ENCODE measurements at regions not wholly inside any gene's neighbourhood (a gene's known extent, or its start where the extent isn't known, plus 50 kb on each side); places are given as distances from the start of the nearest gene placed in this dataset.

- no peak for TF ChIP-seq CTCF (IDR thresholded peaks at IDR 0.05; ENCODE audit: extremely low read depth, insufficient read depth, missing control alignments)
- in situ Hi-C loops (cut with MboI; ENCODE audit: low pct_unique_long_range_greater_than_20kb, low sequenced_read_pairs, unreplicated experiment) = no loop called here
- no peak for DNase-seq (ENCODE audit: low spot score)
Measured at GRCh38 chr4:130403221-130403620, 1307.3 kb downstream of the C4orf33 start.

- in situ Hi-C loops (cut with MboI; ENCODE audit: low pct_unique_long_range_greater_than_20kb, low sequenced_read_pairs, unreplicated experiment) = no loop called here
- TF ChIP-seq CTCF (IDR thresholded peaks at IDR 0.05; ENCODE audit: extremely low read depth, insufficient read depth, missing control alignments) = no peak
- no peak for DNase-seq (ENCODE audit: low spot score)
Measured at GRCh38 chr4:130416228-130416627, 1320.3 kb downstream of the C4orf33 start.

- DNase-seq (ENCODE audit: low spot score) = no peak
- no peak for TF ChIP-seq CTCF (IDR thresholded peaks at IDR 0.05; ENCODE audit: extremely low read depth, insufficient read depth, missing control alignments)
- in situ Hi-C loops (cut with MboI; ENCODE audit: low pct_unique_long_range_greater_than_20kb, low sequenced_read_pairs, unreplicated experiment) = no loop called here
Measured at GRCh38 chr4:130419211-130419975, 1323.4 kb downstream of the C4orf33 start.

GRCh38 chr4:130422261-130422660 is 1326.3 kb downstream of the C4orf33 start:
- no peak for TF ChIP-seq CTCF (IDR thresholded peaks at IDR 0.05; ENCODE audit: extremely low read depth, insufficient read depth, missing control alignments)
- in situ Hi-C loops (cut with MboI; ENCODE audit: low pct_unique_long_range_greater_than_20kb, low sequenced_read_pairs, unreplicated experiment) = no loop called here
- no peak for DNase-seq (ENCODE audit: low spot score)

GRCh38 chr4:130424211-130424610 is 1328.3 kb downstream of the C4orf33 start:
- no peak for DNase-seq (ENCODE audit: low spot score)
- in situ Hi-C loops (cut with MboI; ENCODE audit: low pct_unique_long_range_greater_than_20kb, low sequenced_read_pairs, unreplicated experiment) = no loop called here
- no peak for TF ChIP-seq CTCF (IDR thresholded peaks at IDR 0.05; ENCODE audit: extremely low read depth, insufficient read depth, missing control alignments)

- in situ Hi-C loops (cut with MboI; ENCODE audit: low pct_unique_long_range_greater_than_20kb, low sequenced_read_pairs, unreplicated experiment) = no loop called here
- no peak for DNase-seq (ENCODE audit: low spot score)
- TF ChIP-seq CTCF (IDR thresholded peaks at IDR 0.05; ENCODE audit: extremely low read depth, insufficient read depth, missing control alignments) = no peak
Measured at GRCh38 chr4:130432289-130432688, 1336.3 kb downstream of the C4orf33 start.

All from GM13977 (cell line).